PC-9 (cell line): ENCODE measurements at regions not wholly inside any gene's neighbourhood (a gene's known extent, or its start where the extent isn't known, plus 50 kb on each side); places are given as distances from the start of the nearest gene placed in this dataset.

ENCODE experiments used
- EZH2 ChIP-seq: fragments of 200-600 bp; sonication (generic); IDR thresholded peaks from 2 replicates; pipeline ENCODE4 v1.8.0; 2017; ENCODE audit warnings: antibody characterized with exemption, low read depth
- TF ChIP-seq, protein P1 (sequence below): fragments of 200-600 bp; sonication (generic); conservative IDR thresholded peaks from 2 replicates; pipeline ENCODE4 v1.6.1; 2017; ENCODE audit warnings: mixed run types, antibody characterized with exemption, mild to moderate bottlenecking, moderate library complexity

DNA sequence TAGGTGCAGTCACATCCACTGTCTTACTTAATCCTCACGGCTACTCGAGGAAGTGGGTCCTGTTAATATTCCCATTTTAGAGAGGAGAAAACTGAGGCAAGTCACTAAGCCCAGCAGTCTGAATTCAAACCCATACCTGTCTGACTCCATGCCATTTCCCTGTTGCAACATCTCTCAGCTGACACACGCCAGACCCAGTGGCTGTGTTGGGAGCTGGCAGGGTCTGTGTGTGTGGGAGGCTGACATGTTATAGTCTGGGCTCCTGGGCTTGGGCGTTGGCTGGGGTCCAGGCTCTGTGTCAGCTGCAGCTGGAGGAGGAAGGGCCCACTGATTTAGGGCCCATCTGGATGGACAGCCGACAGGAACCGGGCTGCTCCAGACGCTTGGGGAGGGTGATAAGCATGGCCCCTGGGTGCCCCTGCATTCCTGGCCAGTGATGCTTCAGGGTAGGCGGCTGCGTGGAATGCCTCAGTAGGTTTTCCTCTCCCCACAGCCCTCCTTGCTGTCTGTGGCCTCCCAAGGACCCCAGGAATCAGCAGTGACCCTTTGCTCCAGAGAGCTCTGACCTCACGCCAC, 562.5 kb downstream of the MN1 start:
- TF ChIP-seq, protein P1, sequence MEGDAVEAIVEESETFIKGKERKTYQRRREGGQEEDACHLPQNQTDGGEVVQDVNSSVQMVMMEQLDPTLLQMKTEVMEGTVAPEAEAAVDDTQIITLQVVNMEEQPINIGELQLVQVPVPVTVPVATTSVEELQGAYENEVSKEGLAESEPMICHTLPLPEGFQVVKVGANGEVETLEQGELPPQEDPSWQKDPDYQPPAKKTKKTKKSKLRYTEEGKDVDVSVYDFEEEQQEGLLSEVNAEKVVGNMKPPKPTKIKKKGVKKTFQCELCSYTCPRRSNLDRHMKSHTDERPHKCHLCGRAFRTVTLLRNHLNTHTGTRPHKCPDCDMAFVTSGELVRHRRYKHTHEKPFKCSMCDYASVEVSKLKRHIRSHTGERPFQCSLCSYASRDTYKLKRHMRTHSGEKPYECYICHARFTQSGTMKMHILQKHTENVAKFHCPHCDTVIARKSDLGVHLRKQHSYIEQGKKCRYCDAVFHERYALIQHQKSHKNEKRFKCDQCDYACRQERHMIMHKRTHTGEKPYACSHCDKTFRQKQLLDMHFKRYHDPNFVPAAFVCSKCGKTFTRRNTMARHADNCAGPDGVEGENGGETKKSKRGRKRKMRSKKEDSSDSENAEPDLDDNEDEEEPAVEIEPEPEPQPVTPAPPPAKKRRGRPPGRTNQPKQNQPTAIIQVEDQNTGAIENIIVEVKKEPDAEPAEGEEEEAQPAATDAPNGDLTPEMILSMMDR: no peak
- TF ChIP-seq EZH2: no peak
